ENCODE measurements at regions not wholly inside any gene's neighbourhood (a gene's known extent, or its start where the extent isn't known, plus 50 kb on each side); places are given as distances from the start of the nearest gene placed in this dataset.

DNA sequence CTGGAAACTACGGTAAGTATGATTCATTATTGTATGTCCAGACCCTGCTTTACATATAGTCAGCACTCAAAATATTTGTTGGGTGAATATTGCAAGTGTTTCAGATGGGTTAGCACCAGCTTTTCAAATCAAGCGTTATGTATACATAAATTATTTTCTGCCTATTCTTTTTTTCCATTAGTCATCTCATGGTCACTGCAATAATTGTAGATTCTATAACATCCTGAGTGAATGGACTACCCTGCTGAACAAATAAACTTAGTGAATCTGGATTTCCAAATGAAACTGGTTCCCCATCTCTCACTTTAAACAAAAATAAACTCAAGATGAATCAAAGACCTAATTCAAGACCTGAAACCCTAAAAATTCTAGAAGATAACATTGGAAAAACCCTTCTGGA lies 152.3 kb downstream of the DIO2 start:
- Mint-ChIP-seq H3K9me3 (no peaks in the 10 kb centered on the region), H3K4me1 (no peaks in the 10 kb centered on the region), H3K27ac (no peak overlapping the region), H3K27me3 (ENCODE audit: low read depth) (no peaks in the 10 kb centered on the region; the same call in 1 of the 2 replicates), H3K36me3 (ENCODE audit: insufficient read depth in 1 of 3, low read depth in 3 of 3) (no peaks in the 10 kb centered on the region), H3K4me3 (no peak overlapping the region)
- Histone ChIP-seq H3K23me2 (ENCODE audit: insufficient read length, low read depth, low read length, poor library complexity, severe bottlenecking) (no peaks in the 10 kb centered on the region), H3K79me1 (ENCODE audit: insufficient read depth, low read depth, low read length, poor library complexity, severe bottlenecking) (no peaks in the 10 kb centered on the region), H4K5ac (ENCODE audit: insufficient read length, low read depth, low read length) (no peak overlapping the region), H3K23ac (ENCODE audit: insufficient read length, low read depth, low read length) (no peak overlapping the region), H4K91ac (ENCODE audit: insufficient read length, low read depth, low read length) (no peak overlapping the region), H3K4me2 (ENCODE audit: insufficient read depth, insufficient read length, low read length) (no peak overlapping the region), H2BK12ac (ENCODE audit: insufficient read length, low read depth, low read length) (no peak overlapping the region), H3K9me3 (ENCODE audit: control insufficient read depth, low read depth, low read length) (no peaks in the 10 kb centered on the region), H3K79me2 (ENCODE audit: insufficient read depth, low read length) (no peaks in the 10 kb centered on the region), H3K56ac (ENCODE audit: insufficient read length, low read depth, low read length) (no peak overlapping the region), H3K9ac (ENCODE audit: extremely low read depth, insufficient read length, low read length) (no peak overlapping the region), H3K27me3 (ENCODE audit: insufficient read depth, low read length) (no peaks in the 10 kb centered on the region), H2BK5ac (ENCODE audit: insufficient read length, low read length) (no peak overlapping the region), H3K14ac (ENCODE audit: insufficient read depth, low read length) (no peak overlapping the region), H2BK120ac (ENCODE audit: low read depth, low read length, poor library complexity, severe bottlenecking) (no peak overlapping the region), H3K27ac (ENCODE audit: insufficient read length, low read depth, low read length) (no peak overlapping the region), H4K20me1 (ENCODE audit: control insufficient read depth, insufficient read depth, insufficient read length) (no peaks in the 10 kb centered on the region), H3T11ph (ENCODE audit: low read length) (no peak overlapping the region), H2AFZ (ENCODE audit: low read length) (no peak overlapping the region), H3K18ac (ENCODE audit: insufficient read length, low read depth, low read length) (no peak overlapping the region), H2BK20ac (ENCODE audit: low read depth, low read length, poor library complexity, severe bottlenecking) (no peak overlapping the region), H3K4ac (ENCODE audit: low read depth, low read length) (no peak overlapping the region), H2AK5ac (ENCODE audit: insufficient read length, low read length) (no peak overlapping the region), H2BK15ac (ENCODE audit: low read depth, low read length) (no peak overlapping the region), H3K4me1 (ENCODE audit: insufficient read depth, low read length) (no peaks in the 10 kb centered on the region; the same call in 1 of the 2 replicates), H4K8ac (replicated peaks; ENCODE audit: insufficient read length, low read depth, low read length) (no peak overlapping the region)
- no CpG with 5 or more reads among the region's 2 CpGs for WGBS (ENCODE audit: extremely low coverage, insufficient read length, low lambda C conversion rate)
- TF ChIP-seq, protein P1, sequence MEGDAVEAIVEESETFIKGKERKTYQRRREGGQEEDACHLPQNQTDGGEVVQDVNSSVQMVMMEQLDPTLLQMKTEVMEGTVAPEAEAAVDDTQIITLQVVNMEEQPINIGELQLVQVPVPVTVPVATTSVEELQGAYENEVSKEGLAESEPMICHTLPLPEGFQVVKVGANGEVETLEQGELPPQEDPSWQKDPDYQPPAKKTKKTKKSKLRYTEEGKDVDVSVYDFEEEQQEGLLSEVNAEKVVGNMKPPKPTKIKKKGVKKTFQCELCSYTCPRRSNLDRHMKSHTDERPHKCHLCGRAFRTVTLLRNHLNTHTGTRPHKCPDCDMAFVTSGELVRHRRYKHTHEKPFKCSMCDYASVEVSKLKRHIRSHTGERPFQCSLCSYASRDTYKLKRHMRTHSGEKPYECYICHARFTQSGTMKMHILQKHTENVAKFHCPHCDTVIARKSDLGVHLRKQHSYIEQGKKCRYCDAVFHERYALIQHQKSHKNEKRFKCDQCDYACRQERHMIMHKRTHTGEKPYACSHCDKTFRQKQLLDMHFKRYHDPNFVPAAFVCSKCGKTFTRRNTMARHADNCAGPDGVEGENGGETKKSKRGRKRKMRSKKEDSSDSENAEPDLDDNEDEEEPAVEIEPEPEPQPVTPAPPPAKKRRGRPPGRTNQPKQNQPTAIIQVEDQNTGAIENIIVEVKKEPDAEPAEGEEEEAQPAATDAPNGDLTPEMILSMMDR (conservative IDR thresholded peaks at IDR 0.05) = no peak
- DNase-seq = no peak

Measured in H9 (cell line).